Activated T-helper 17 cell treated with anti-CD3 and anti-CD28 coated beads, Interleukin-2, amount 50 U/mL, for 72 hours (primary cell): ENCODE measurements at regions not wholly inside any gene's neighbourhood (a gene's known extent, or its start where the extent isn't known, plus 50 kb on each side); places are given as distances from the start of the nearest gene placed in this dataset.
"Not testable (repeated sequence)": the region's sequence is repeated elsewhere in the genome, so short reads cannot be mapped to it uniquely, and the experiment has no call there.

Source experiments
- ATAC-seq: fragments of 150-1000 bp; cut with Tn5 transposase; replicated peaks from 2 replicates; pipeline ENCODE4 v1.10.0; 2021; ENCODE audit warnings: mild to moderate bottlenecking, moderate library complexity
- H3K27ac Mint-ChIP-seq: one replicate; pipeline ENCODE4 v1.8.0; 2022; ENCODE audit warnings: mixed read lengths
- H3K27me3 Mint-ChIP-seq: one replicate; pipeline ENCODE4 v1.8.0; 2022; ENCODE audit warnings: mixed read lengths
- H3K36me3 Mint-ChIP-seq: one replicate; pipeline ENCODE4 v1.8.0; 2022; ENCODE audit warnings: low read depth, mild to moderate bottlenecking, mixed read lengths
- H3K4me1 Mint-ChIP-seq: one replicate; pipeline ENCODE4 v1.8.0; 2022; ENCODE audit warnings: mixed read lengths
- H3K4me3 Mint-ChIP-seq: one replicate; pipeline ENCODE4 v1.8.0; 2022; ENCODE audit warnings: mild to moderate bottlenecking, mixed read lengths
- H3K9me3 Mint-ChIP-seq: one replicate; pipeline ENCODE4 v1.8.0; 2022; ENCODE audit warnings: mixed read lengths

DNA sequence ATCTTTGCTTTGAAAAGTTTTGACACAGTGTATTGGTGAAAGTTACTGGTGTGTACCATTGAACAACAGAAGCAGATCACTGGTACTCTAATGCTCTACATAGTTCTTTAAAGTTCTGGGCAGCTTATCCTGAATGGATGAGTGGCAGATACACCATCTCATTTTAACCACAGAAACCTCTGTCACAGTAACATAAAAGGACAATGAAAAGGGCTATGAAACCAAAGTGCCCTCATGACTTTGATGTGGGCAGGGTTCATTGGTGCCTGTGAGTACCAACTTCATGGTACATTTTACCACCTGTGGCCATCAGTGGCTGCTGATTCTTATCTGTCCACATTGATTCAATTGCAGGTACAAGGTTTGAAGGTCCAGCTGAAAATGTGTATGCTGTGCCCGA is 285.7 kb upstream of the PREP start:
- ATAC-seq, result peak; percentile 38
- Mint-ChIP-seq H3K9me3 (peaks cover 13% of the 10 kb centered on the region), H3K4me3 (no peak overlapping the region), H3K27ac (no peak overlapping the region), H3K36me3 (no peaks in the 10 kb centered on the region), H3K4me1 (peaks cover 3% of the 10 kb centered on the region), H3K27me3 (peaks cover 10% of the 10 kb centered on the region)

- H3K9me3 Mint-ChIP-seq, result peaks cover 14% of the 10 kb centered on the region
- H3K4me3 Mint-ChIP-seq, H3K4me1 Mint-ChIP-seq, H3K27ac Mint-ChIP-seq, H3K36me3 Mint-ChIP-seq, ATAC-seq: not testable (repeated sequence)
- peaks cover 11% of the 10 kb centered on the region for H3K27me3 Mint-ChIP-seq
Measured at GRCh38 chr6:105686793-105687192, 283.9 kb upstream of the PREP start.

DNA sequence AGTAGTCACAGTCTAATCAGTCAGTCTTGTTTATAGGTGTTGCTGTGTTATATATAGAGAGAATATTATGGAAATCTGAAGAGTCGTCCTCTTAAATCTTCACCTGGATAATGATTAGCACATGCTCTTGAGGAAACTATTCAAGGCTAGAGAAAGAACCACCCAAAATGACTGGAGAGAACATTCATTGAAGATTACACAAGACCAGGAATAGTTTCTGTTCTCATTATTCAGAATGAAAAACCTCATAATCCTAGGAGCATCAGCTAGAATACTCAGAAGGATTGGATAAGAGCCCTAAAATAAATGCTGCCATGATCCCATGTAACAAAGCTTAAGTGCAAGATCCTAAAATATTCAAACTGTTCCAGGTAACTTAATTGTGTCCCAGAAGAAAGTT is 278.2 kb upstream of the PREP start:
- Mint-ChIP-seq H3K36me3 (no peaks in the 10 kb centered on the region), H3K4me1 (no peaks in the 10 kb centered on the region), H3K27ac (no peak overlapping the region), H3K27me3 (peaks cover 9% of the 10 kb centered on the region), H3K4me3 (no peak overlapping the region), H3K9me3 (peaks cover 17% of the 10 kb centered on the region)
- no peak for ATAC-seq

- no peaks in the 10 kb centered on the region for H3K36me3 Mint-ChIP-seq
- no peaks in the 10 kb centered on the region for H3K4me1 Mint-ChIP-seq
- peaks cover 9% of the 10 kb centered on the region for H3K27me3 Mint-ChIP-seq
Measured at GRCh38 chr6:105680131-105680530, 277.2 kb upstream of the PREP start.

DNA sequence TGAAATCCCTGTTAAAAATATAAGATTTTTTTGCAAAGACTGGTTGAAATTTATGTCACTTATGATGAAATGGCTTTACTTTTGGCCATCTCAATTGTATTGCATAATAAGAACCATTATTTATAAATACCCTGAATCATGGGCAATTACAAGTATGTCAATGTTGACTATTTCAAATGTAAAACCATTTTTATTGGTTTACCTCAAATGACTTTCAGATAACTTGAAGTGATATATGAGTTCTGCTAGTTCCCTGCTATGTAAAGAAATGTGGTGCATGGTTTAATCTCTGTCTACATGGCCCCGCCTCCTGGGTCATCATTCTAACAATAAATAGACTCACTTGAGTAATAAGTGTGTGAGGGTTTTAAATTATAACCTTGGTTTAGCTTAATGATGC is 275.6 kb upstream of the PREP start:
- H3K9me3 Mint-ChIP-seq, result peaks cover 13% of the 10 kb centered on the region
- no peak for ATAC-seq
- no peaks in the 10 kb centered on the region for H3K4me1 Mint-ChIP-seq
- H3K36me3 Mint-ChIP-seq, result no peaks in the 10 kb centered on the region
- H3K27ac Mint-ChIP-seq, result no peak overlapping the region
- H3K27me3 Mint-ChIP-seq, result peaks cover 9% of the 10 kb centered on the region
- H3K4me3 Mint-ChIP-seq, result no peak overlapping the region

More at GRCh38 chr6:105680131-105680530, 277.2 kb upstream of the PREP start:
- Mint-ChIP-seq H3K4me3 (no peak overlapping the region), H3K9me3 (peaks cover 16% of the 10 kb centered on the region), H3K27ac (no peak overlapping the region)
- ATAC-seq, result no peak

- Mint-ChIP-seq H3K27me3 (peaks cover 9% of the 10 kb centered on the region), H3K9me3 (peaks cover 13% of the 10 kb centered on the region), H3K27ac (no peak overlapping the region), H3K36me3 (no peaks in the 10 kb centered on the region), H3K4me3 (no peak overlapping the region), H3K4me1 (no peaks in the 10 kb centered on the region)
- no peak for ATAC-seq
Measured at GRCh38 chr6:105677671-105678475, 275.0 kb upstream of the PREP start.

DNA sequence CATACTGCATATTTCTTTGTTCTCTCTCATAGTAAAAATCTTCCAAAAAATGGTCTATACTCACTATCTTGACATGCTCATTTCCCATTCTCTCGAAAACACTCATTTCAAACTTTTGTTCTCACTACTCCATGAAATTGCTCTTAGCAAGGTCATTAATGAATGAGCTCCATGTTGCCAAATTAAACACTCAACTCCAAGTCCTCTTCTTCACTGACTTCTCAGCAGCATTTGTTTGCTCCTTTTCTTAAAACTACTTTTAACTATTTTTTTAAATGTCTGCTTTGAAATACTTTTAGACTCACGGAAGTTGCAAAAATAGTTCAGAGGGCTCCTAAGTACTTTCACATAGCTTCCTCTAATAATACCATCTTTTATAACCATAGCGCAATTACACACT is 274.0 kb upstream of the PREP start:
- Mint-ChIP-seq H3K36me3 (no peaks in the 10 kb centered on the region), H3K4me1 (no peaks in the 10 kb centered on the region), H3K27ac (no peak overlapping the region), H3K27me3 (peaks cover 9% of the 10 kb centered on the region), H3K4me3 (no peak overlapping the region), H3K9me3 (peaks cover 17% of the 10 kb centered on the region)
- no peak for ATAC-seq

DNA sequence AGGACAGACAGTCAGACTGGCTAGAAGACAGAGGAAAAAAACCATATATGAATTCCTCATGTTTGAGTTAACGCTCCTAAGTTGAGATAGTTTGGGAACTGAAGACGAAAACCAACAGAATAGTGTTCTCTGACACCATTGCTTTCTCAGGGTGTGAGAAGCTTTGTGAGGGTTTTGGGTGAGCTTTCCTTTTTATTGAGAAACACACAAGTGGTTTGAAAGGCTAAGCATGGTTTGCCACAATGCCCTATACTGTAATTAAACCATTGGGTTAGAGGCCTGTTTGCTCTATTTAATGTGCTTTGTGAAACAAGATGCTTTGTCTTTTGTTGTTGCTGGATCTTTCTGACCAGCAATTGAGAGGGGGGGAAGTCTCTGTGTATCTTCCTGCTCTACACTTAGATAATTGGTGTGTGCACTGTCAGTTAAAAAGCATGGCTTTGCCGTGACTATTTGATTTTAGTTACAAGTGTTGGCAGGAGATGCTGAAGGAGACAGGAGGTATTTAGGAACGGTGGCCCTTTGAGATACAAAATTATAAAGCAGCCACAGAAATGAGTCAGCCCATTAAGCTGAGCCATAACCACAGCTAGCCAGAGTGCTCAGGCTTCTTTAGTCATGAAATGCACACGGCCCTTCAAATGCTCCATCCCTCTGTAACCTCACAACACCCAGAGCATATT is 273.0 kb upstream of the PREP start:
- no peak overlapping the region for H3K27ac Mint-ChIP-seq
- H3K4me1 Mint-ChIP-seq, result no peaks in the 10 kb centered on the region
- peaks cover 2% of the 10 kb centered on the region for H3K27me3 Mint-ChIP-seq
- H3K36me3 Mint-ChIP-seq, result no peaks in the 10 kb centered on the region
- no peak overlapping the region for H3K4me3 Mint-ChIP-seq
- H3K9me3 Mint-ChIP-seq, result peaks cover 7% of the 10 kb centered on the region
- peak; percentile 70 for ATAC-seq

GRCh38 chr6:105672856-105673538 is 270.1 kb upstream of the PREP start:
- not testable (repeated sequence) for H3K4me3 Mint-ChIP-seq, ATAC-seq, H3K9me3 Mint-ChIP-seq, H3K4me1 Mint-ChIP-seq, H3K27ac Mint-ChIP-seq, H3K36me3 Mint-ChIP-seq, H3K27me3 Mint-ChIP-seq

- Mint-ChIP-seq H3K36me3 (no peaks in the 10 kb centered on the region), H3K4me1 (no peaks in the 10 kb centered on the region), H3K4me3 (no peak overlapping the region), H3K9me3 (peaks cover 4% of the 10 kb centered on the region), H3K27ac (no peak overlapping the region), H3K27me3 (peaks cover 1% of the 10 kb centered on the region)
- ATAC-seq, result no peak
Measured at GRCh38 chr6:105669232-105669631, 266.4 kb upstream of the PREP start.

- Mint-ChIP-seq H3K4me1 (no peaks in the 10 kb centered on the region), H3K4me3 (no peak overlapping the region), H3K36me3 (no peaks in the 10 kb centered on the region), H3K27me3 (peaks cover 7% of the 10 kb centered on the region), H3K9me3 (no peaks in the 10 kb centered on the region), H3K27ac (no peak overlapping the region)
- ATAC-seq, result no peak
Measured at GRCh38 chr6:105667056-105667455, 264.2 kb upstream of the PREP start.

DNA sequence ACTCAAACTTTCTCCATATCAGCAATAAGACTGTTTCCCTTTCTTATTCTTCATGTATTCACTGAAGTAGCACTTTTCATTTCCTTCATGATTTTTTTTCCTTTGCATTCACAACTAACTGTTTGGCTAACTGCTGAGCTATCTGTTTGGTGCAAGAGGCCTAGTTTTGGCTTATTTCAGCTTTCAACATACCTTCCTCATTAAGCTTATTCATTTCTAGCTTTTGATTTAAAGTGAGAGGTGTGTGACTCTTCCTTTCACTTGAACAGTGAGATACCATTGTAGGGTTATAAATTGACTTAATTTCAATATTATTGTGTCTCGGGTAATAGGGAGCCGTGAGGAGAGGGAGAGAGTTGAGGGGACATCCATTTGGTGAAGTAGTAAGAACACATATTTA is 262.0 kb upstream of the PREP start:
- Mint-ChIP-seq H3K27ac (no peak overlapping the region), H3K4me1 (no peaks in the 10 kb centered on the region), H3K36me3 (no peaks in the 10 kb centered on the region), H3K4me3 (no peak overlapping the region), H3K27me3 (peaks cover 12% of the 10 kb centered on the region), H3K9me3 (no peaks in the 10 kb centered on the region)
- ATAC-seq, result peak; percentile 12

DNA sequence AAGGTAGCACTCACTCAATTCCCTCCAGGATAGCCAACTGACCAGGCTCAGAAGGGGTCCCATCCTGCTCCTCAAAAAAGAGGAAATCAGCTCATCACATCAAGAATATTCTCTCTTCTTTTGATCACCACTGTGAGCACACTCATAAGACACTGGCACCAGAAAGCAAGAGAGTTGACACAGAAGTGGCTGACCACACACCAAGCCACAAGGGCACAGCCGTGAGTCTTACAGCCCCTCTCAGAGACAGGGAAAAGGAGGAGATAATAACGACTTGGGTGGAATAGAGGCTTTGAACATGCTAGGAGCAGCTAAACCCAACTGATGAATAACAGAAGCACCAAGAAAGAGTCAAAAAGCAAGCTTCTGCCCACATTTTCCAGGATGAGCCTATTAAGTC is 249.1 kb upstream of the PREP start:
- Mint-ChIP-seq H3K4me3 (no peak overlapping the region), H3K9me3 (no peaks in the 10 kb centered on the region), H3K4me1 (peaks cover 19% of the 10 kb centered on the region), H3K27ac (no peak overlapping the region), H3K27me3 (peaks cover 16% of the 10 kb centered on the region), H3K36me3 (no peaks in the 10 kb centered on the region)
- ATAC-seq, result peak; percentile 76

- Mint-ChIP-seq H3K4me3 (peak overlapping the region; percentile 13), H3K36me3 (no peaks in the 10 kb centered on the region)
Measured at GRCh38 chr6:105650347-105650746, 247.5 kb upstream of the PREP start.

DNA sequence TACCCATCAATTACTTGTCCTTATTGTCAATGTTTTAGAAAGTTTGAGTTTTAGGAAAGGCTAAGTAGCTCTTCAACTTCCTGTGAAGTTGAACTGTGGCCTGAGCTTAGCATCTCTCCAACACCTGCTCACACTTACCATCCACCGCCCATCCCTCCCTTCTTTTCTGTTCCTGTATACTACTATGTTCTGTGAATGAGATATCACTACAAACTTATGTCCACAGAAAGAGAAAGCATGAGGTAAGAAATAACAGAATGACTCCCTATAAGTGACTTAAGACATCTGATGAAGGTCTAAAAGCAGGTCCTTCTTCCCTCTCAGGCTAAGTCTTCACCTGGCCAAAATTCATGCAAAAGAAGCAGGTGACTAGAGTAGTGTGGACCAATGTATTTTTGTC is 246.3 kb upstream of the PREP start:
- Mint-ChIP-seq H3K27ac (peak overlapping the region; percentile 26), H3K4me1 (peaks cover 33% of the 10 kb centered on the region), H3K27me3 (peaks cover 20% of the 10 kb centered on the region), H3K9me3 (no peaks in the 10 kb centered on the region), H3K4me3 (peak overlapping the region; percentile 30), H3K36me3 (no peaks in the 10 kb centered on the region)
- no peak for ATAC-seq

More at GRCh38 chr6:105650347-105650746, 247.5 kb upstream of the PREP start:
- ATAC-seq, result no peak
- Mint-ChIP-seq H3K9me3 (no peaks in the 10 kb centered on the region), H3K27ac (no peak overlapping the region), H3K27me3 (peaks cover 16% of the 10 kb centered on the region), H3K4me1 (peaks cover 27% of the 10 kb centered on the region)
